GM12878 (cell line): ENCODE measurements at regions not wholly inside any gene's neighbourhood (a gene's known extent, or its start where the extent isn't known, plus 50 kb on each side); places are given as distances from the start of the nearest gene placed in this dataset.

Source experiments
- CHD4 ChIP-seq: fragments of 200-600 bp; sonication (generic); IDR thresholded peaks from 2 replicates; pipeline ENCODE4 v1.6.1; 2016; ENCODE audit warnings: mild to moderate bottlenecking
- CTCF ChIP-seq, 3 experiments: IDR thresholded peaks in 2 of 3; conservative IDR thresholded peaks in 1 of 3; 2 replicates each; pipeline ENCODE4 v1.5.1; 2011; ENCODE audit warnings: low read depth in 3 of 3, low read length in 3 of 3, mild to moderate bottlenecking in 3 of 3, control low read depth in 2 of 3, moderate library complexity in 2 of 3, inconsistent platforms in 1 of 3, mixed read lengths in 1 of 3; ENCODE audit not compliant: control insufficient read depth in 2 of 3, insufficient read depth in 1 of 3; ENCODE audit errors: extremely low read depth in 1 of 3
- IKZF1 ChIP-seq: fragments of 450-650 bp; conservative IDR thresholded peaks from 2 replicates; pipeline ENCODE4 v1.6.1; 2017; ENCODE audit warnings: antibody characterized with exemption, mild to moderate bottlenecking
- KDM1A ChIP-seq: fragments of 200-600 bp; sonication (generic); IDR thresholded peaks from 2 replicates; pipeline ENCODE4 v1.6.1; 2016; ENCODE audit warnings: borderline replicate concordance
- NFIC ChIP-seq: IDR thresholded peaks from 2 replicates; pipeline ENCODE4 v1.6.1; 2012; ENCODE audit warnings: low read depth, mild to moderate bottlenecking, inconsistent platforms, low read length, moderate library complexity
- REST ChIP-seq: IDR thresholded peaks from 2 replicates; pipeline ENCODE4 v1.6.1; 2012; ENCODE audit warnings: mild to moderate bottlenecking, low read depth, low read length
- SUPT20H ChIP-seq: IDR thresholded peaks from 2 replicates; pipeline ENCODE4 v1.6.1; 2011; ENCODE audit warnings: low read depth, mild to moderate bottlenecking, low read length, moderate library complexity, borderline replicate concordance; ENCODE audit not compliant: control insufficient read depth
- TAF1 ChIP-seq: IDR thresholded peaks from 2 replicates; pipeline ENCODE4 v1.6.1; 2011; ENCODE audit warnings: mild to moderate bottlenecking, low read depth, low read length, borderline replicate concordance
- WRNIP1 ChIP-seq: IDR thresholded peaks from 2 replicates; pipeline ENCODE4 v1.6.1; 2011; ENCODE audit warnings: low read depth, low read length, improper control_type of control experiment, borderline replicate concordance
- YY1 ChIP-seq: IDR thresholded peaks from 2 replicates; pipeline ENCODE4 v1.6.1; 2011; ENCODE audit warnings: low read depth, mild to moderate bottlenecking, low read length
- ZNF217 ChIP-seq: fragments of 450-650 bp; IDR thresholded peaks from 2 replicates; pipeline ENCODE4 v1.6.1; 2017; ENCODE audit warnings: antibody characterized with exemption, mild to moderate bottlenecking
- ZNF274 ChIP-seq: IDR thresholded peaks from one replicate; pipeline ENCODE4 v1.8.0; 2011; ENCODE audit not compliant: insufficient read length, insufficient read depth
- TF ChIP-seq, protein P1 (sequence below): IDR thresholded peaks from 2 replicates; pipeline ENCODE4 v1.6.1; 2011; ENCODE audit warnings: low read depth, mild to moderate bottlenecking, low read length, moderate library complexity, borderline replicate concordance; ENCODE audit errors: extremely low read depth

DNA sequence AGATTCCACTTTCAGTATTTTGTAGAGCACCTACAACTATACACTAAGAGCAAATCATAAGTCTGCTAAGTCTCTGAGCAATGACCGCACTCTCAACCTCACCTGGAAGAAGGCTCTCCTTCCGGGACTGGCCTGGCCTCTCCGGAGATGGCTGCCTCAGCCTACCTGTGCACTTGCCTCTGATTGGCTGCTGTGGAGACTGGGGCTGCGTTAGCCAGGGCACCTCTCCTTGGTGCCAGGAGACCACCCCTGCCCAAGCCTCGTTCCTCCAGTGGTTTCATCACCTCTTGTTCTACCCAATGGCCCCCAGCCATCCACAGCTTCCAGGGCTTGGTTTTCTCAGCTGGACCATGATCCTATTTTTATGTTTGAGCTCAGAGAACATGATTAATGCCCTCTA is 64.7 kb upstream of the JDP2 start:
- TF ChIP-seq CHD4, result no peak
- no peak for TF ChIP-seq CTCF (IDR thresholded peaks at IDR 0.05 in 2 of 3, conservative IDR thresholded peaks at IDR 0.05 in 1 of 3; ENCODE audit: control insufficient read depth in 2 of 3, extremely low read depth in 1 of 3, insufficient read depth in 1 of 3, low read depth in 3 of 3, low read length in 3 of 3)
- no peak for TF ChIP-seq ZNF217
- no peak for TF ChIP-seq ZNF274
- no peak for TF ChIP-seq WRNIP1
- no peak for TF ChIP-seq NFIC
- no peak for TF ChIP-seq TAF1
- TF ChIP-seq REST, result no peak
- TF ChIP-seq SUPT20H, result no peak
- TF ChIP-seq YY1, result no peak
- TF ChIP-seq KDM1A, result no peak
- TF ChIP-seq IKZF1, result no peak
- TF ChIP-seq, protein P1, sequence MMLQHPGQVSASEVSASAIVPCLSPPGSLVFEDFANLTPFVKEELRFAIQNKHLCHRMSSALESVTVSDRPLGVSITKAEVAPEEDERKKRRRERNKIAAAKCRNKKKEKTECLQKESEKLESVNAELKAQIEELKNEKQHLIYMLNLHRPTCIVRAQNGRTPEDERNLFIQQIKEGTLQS, result no peak
